SK-N-MC (cell line): ENCODE measurements at regions not wholly inside any gene's neighbourhood (a gene's known extent, or its start where the extent isn't known, plus 50 kb on each side); places are given as distances from the start of the nearest gene placed in this dataset.

ENCODE experiments used
- EZH2 ChIP-seq: fragments of 200-600 bp; sonication (generic); IDR thresholded peaks from one replicate; pipeline ENCODE4 v1.6.1; 2017; ENCODE audit warnings: antibody characterized with exemption
- POLR2AphosphoS5 ChIP-seq: IDR thresholded peaks from 2 replicates; pipeline ENCODE4 v1.6.1; 2012; ENCODE audit warnings: mild to moderate bottlenecking, low read depth, low read length, borderline replicate concordance

- TF ChIP-seq EZH2 (no peak), POLR2AphosphoS5 (no peak)
These were observed 71.4 kb downstream of the BMP4 start for GRCh38 chr14:53885136-53885640.
